Choroid plexus epithelial cell (primary cell): ENCODE measurements at regions not wholly inside any gene's neighbourhood (a gene's known extent, or its start where the extent isn't known, plus 50 kb on each side); places are given as distances from the start of the nearest gene placed in this dataset.

Source experiments
- DNase-seq: peaks from one replicate; pipeline ENCODE4 v3.0.0-alpha.2; 2010; ENCODE audit warnings: low read depth
- H3K4me3 ChIP-seq: 2 replicates; pipeline ENCODE4 v1.5.1; 2011; ENCODE audit warnings: low read depth, mild to moderate bottlenecking, control low read depth, low read length, moderate library complexity
- CTCF ChIP-seq: conservative IDR thresholded peaks from 2 replicates; pipeline ENCODE4 v1.5.1; 2011; ENCODE audit warnings: low read depth, mild to moderate bottlenecking, control low read depth, inconsistent platforms, low read length, moderate library complexity

- no peak for DNase-seq
Observed at GRCh38 chr2:181371782-181372645, 85.2 kb upstream of the ITGA4 start.

DNA sequence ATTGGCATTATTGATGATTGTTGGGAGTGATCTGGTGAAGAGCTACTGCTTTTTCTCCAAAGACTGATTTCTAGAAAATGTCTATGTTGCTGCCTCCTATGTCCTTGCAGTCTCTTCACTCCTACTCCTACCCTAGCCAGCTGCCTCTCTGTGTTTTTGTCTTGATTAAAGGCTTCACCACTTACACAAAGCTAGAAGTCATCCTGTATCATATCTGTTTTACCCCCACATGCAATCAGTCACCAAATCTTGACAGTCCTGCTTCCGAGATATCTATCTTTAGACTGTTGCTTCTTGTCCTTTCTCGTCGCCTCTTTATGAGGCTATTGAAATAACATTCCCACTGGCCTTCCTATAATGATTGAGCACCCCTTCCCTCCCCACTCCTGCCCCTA lies 84.5 kb upstream of the ITGA4 start:
- no peak for TF ChIP-seq CTCF
- H3K4me3 ChIP-seq: no peak overlapping the region
- DNase-seq: no peak

More at GRCh38 chr2:181371782-181372645, 85.2 kb upstream of the ITGA4 start:
- no peak overlapping the region for H3K4me3 ChIP-seq
- TF ChIP-seq CTCF: no peak

DNA sequence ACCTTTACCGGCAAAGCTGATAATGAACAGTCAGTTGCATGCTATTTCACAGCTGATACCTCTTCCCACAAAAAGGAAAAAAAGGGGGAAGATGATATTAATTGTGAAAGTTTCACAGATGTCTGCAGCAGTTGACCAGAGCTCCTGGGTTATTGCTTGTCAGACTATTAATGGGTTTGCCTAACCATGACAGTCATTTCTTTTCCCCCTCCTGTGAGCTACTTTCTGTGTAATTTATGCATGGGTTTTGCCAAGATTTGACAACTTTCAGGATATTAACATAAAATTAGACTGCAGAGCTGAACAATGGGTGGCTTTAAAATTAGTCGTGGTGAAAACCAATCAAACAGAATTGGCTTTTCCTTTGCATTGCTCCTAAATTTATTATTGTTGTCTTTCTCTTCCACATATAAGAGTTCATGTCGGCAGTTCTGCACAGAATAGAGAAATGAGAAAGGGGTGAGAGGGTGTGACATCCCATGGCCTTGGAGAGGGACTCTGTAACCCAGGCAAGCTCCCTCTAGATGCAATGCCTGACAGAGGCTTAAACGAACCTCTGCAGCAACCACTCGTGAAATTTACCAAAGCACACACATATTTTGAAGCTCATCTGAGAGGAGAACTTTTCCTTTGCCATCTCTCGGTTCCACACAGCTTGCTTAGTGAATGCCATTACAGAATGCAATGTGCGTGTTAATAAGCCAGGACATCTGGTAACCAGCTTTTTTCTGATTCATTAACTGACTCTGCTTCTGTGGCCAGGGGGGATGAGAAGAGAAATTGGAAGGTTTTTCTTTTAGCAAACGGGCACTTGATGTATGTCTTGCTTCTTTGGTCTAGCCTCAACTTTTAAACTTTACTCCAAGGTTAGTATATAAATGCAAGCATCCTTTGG lies 82.2 kb upstream of the ITGA4 start:
- no peak for DNase-seq
- H3K4me3 ChIP-seq: no peak overlapping the region
- TF ChIP-seq CTCF: no peak

DNA sequence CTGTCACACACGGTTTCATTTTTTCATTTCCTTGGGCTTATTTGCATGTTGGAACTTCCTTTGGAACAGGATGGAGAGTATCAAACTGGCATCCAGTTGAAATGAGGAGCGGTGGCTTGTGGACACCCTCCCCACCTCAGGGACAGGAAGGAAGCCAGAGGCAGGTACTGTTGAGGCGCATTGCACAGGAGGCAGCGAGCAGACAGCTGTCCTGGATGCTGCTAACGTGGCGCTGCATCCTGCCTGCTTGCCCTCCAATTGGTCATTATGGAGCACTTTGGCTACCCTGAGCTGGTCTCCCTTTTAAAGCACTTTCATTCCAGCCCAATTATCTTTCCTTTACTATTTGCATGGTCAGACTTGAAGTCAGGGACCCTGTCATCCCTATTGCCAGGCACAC lies 80.7 kb upstream of the ITGA4 start:
- no peak overlapping the region for H3K4me3 ChIP-seq

DNA sequence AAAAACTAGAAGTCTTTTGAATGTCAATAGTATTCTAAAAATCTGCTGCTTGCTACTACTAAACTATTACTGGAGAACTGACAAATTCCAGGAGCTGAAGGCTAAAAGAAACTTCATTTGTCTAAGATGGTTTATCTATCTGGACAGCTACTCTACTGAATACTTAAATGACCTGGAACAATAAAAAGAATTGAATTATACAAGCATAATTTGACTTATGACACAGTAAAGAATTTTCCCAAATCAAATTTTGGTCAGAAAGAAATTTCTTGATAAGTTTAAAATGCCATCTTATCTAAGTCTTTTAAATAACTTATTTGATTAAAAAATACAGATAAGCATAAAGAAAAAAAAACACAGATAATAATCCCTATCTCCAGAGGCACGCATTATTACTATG lies 80.2 kb upstream of the ITGA4 start:
- TF ChIP-seq CTCF: no peak
- H3K4me3 ChIP-seq: no peak overlapping the region
- no peak for DNase-seq

More for the DNA sequence above, 80.7 kb upstream of the ITGA4 start:
- no peak for DNase-seq
- TF ChIP-seq CTCF: no peak

GRCh38 chr2:181378491-181378890 lies 78.7 kb upstream of the ITGA4 start:
- no peak for TF ChIP-seq CTCF
- H3K4me3 ChIP-seq: no peak overlapping the region
- DNase-seq: no peak
